22Rv1 (cell line): ENCODE measurements at regions not wholly inside any gene's neighbourhood (a gene's known extent, or its start where the extent isn't known, plus 50 kb on each side); places are given as distances from the start of the nearest gene placed in this dataset.

ENCODE experiments used
- ZFX ChIP-seq: fragments of 450-650 bp; IDR thresholded peaks from 2 replicates; pipeline ENCODE4 v1.6.1; 2017; ENCODE audit warnings: antibody characterized with exemption, borderline replicate concordance
- TF ChIP-seq, protein P1 (sequence below): fragments of 450-650 bp; IDR thresholded peaks from 2 replicates; pipeline ENCODE4 v1.5.1; 2017; ENCODE audit warnings: mild to moderate bottlenecking

DNA sequence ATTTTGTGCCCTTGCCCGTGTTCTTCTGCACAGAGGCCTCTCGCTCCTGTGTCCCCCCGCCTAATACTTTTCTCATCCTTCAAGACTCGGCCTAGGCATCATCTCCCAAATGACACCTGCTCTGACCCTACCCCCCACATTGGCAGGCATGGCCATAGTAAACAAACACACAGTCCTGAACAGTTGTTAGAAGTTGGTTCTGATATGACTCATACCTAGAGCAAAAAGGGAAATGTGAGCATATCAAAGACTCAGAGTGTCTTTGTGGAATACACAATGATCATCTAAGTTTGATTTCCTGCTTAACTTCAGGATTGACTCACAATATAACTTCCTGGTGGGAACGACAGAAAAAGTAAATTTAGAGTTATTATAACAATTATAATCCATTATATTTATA, 120.5 kb downstream of the POLR2M start:
- TF ChIP-seq, protein P1, sequence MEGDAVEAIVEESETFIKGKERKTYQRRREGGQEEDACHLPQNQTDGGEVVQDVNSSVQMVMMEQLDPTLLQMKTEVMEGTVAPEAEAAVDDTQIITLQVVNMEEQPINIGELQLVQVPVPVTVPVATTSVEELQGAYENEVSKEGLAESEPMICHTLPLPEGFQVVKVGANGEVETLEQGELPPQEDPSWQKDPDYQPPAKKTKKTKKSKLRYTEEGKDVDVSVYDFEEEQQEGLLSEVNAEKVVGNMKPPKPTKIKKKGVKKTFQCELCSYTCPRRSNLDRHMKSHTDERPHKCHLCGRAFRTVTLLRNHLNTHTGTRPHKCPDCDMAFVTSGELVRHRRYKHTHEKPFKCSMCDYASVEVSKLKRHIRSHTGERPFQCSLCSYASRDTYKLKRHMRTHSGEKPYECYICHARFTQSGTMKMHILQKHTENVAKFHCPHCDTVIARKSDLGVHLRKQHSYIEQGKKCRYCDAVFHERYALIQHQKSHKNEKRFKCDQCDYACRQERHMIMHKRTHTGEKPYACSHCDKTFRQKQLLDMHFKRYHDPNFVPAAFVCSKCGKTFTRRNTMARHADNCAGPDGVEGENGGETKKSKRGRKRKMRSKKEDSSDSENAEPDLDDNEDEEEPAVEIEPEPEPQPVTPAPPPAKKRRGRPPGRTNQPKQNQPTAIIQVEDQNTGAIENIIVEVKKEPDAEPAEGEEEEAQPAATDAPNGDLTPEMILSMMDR, result no peak
- no peak for TF ChIP-seq ZFX
